ENCODE measurements at regions not wholly inside any gene's neighbourhood (a gene's known extent, or its start where the extent isn't known, plus 50 kb on each side); places are given as distances from the start of the nearest gene placed in this dataset.

DNA sequence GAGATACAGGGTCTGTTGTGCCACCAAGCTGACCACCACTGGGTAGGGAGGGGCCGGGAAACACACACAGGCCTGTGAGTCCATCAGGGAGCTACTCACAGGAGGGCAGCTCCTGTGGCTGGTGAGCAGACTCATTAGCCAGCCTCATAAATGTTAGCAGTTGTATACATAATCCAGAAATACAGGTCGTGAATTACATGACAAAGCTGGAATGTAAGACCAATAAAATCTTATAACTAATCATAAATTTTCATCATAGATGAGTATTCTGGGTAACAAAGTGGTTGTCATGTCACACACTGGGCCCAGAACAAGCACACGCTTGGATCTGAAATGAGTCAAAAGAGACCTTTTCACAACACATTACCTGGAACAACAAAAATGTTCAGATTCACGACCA, 642.6 kb upstream of the AUTS2 start:
- Histone ChIP-seq H3K27me3 (ENCODE audit: control insufficient read depth in 4 of 4, insufficient read depth in 4 of 4, low read length in 3 of 4) (no peaks in the 10 kb centered on the region), H3K9me3 (ENCODE audit: control insufficient read depth in 4 of 4, low read length in 3 of 4) (no peaks in the 10 kb centered on the region), H3K36me3 (ENCODE audit: control insufficient read depth in 4 of 4, insufficient read depth in 3 of 4, low read depth in 1 of 4, low read length in 3 of 4) (no peaks in the 10 kb centered on the region), H3K9ac (ENCODE audit: low read depth in 1 of 2, low read length in 2 of 2) (no peak overlapping the region), H3K4me1 (ENCODE audit: control insufficient read depth in 4 of 4, insufficient read depth in 4 of 4, low read length in 3 of 4) (no peaks in the 10 kb centered on the region), H3K27ac (ENCODE audit: low read depth in 1 of 2, low read length in 2 of 2) (no peak overlapping the region), H3K4me3 (ENCODE audit: low read depth in 1 of 3, low read length in 3 of 3) (no peak overlapping the region)
- TF ChIP-seq HNF4G (IDR thresholded peaks at IDR 0.05), result no peak
- TF ChIP-seq FOXA1 (IDR thresholded peaks at IDR 0.05), result no peak
- TF ChIP-seq YY1 (IDR thresholded peaks at IDR 0.05), result no peak
- TF ChIP-seq GABPA (IDR thresholded peaks at IDR 0.05 in 1 of 2, conservative IDR thresholded peaks at IDR 0.05 in 1 of 2), result no peak
- TF ChIP-seq, protein P1, sequence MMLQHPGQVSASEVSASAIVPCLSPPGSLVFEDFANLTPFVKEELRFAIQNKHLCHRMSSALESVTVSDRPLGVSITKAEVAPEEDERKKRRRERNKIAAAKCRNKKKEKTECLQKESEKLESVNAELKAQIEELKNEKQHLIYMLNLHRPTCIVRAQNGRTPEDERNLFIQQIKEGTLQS (IDR thresholded peaks at IDR 0.05), result no peak
- TF ChIP-seq FOXA2 (IDR thresholded peaks at IDR 0.05), result no peak
- TF ChIP-seq RXRA (IDR thresholded peaks at IDR 0.05), result no peak
- TF ChIP-seq EGR1 (IDR thresholded peaks at IDR 0.05; ENCODE audit: low read depth in 2 of 2), result no peak
- no peak for TF ChIP-seq NR2F2 (IDR thresholded peaks at IDR 0.05)
- TF ChIP-seq, protein P2, sequence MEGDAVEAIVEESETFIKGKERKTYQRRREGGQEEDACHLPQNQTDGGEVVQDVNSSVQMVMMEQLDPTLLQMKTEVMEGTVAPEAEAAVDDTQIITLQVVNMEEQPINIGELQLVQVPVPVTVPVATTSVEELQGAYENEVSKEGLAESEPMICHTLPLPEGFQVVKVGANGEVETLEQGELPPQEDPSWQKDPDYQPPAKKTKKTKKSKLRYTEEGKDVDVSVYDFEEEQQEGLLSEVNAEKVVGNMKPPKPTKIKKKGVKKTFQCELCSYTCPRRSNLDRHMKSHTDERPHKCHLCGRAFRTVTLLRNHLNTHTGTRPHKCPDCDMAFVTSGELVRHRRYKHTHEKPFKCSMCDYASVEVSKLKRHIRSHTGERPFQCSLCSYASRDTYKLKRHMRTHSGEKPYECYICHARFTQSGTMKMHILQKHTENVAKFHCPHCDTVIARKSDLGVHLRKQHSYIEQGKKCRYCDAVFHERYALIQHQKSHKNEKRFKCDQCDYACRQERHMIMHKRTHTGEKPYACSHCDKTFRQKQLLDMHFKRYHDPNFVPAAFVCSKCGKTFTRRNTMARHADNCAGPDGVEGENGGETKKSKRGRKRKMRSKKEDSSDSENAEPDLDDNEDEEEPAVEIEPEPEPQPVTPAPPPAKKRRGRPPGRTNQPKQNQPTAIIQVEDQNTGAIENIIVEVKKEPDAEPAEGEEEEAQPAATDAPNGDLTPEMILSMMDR (IDR thresholded peaks at IDR 0.05; ENCODE audit: low read depth, low read length, missing input control), result no peak
- no peak for TF ChIP-seq SP1 (IDR thresholded peaks at IDR 0.05)
- TF ChIP-seq, protein P3, sequence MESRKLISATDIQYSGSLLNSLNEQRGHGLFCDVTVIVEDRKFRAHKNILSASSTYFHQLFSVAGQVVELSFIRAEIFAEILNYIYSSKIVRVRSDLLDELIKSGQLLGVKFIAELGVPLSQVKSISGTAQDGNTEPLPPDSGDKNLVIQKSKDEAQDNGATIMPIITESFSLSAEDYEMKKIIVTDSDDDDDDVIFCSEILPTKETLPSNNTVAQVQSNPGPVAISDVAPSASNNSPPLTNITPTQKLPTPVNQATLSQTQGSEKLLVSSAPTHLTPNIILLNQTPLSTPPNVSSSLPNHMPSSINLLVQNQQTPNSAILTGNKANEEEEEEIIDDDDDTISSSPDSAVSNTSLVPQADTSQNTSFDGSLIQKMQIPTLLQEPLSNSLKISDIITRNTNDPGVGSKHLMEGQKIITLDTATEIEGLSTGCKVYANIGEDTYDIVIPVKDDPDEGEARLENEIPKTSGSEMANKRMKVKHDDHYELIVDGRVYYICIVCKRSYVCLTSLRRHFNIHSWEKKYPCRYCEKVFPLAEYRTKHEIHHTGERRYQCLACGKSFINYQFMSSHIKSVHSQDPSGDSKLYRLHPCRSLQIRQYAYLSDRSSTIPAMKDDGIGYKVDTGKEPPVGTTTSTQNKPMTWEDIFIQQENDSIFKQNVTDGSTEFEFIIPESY (IDR thresholded peaks at IDR 0.05), result no peak
- TF ChIP-seq RAD21 (IDR thresholded peaks at IDR 0.05), result no peak
- no peak for TF ChIP-seq TAF1 (conservative IDR thresholded peaks at IDR 0.05)
- TF ChIP-seq, protein P4, sequence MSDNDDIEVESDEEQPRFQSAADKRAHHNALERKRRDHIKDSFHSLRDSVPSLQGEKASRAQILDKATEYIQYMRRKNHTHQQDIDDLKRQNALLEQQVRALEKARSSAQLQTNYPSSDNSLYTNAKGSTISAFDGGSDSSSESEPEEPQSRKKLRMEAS (IDR thresholded peaks at IDR 0.05), result no peak
- TF ChIP-seq, protein P5, sequence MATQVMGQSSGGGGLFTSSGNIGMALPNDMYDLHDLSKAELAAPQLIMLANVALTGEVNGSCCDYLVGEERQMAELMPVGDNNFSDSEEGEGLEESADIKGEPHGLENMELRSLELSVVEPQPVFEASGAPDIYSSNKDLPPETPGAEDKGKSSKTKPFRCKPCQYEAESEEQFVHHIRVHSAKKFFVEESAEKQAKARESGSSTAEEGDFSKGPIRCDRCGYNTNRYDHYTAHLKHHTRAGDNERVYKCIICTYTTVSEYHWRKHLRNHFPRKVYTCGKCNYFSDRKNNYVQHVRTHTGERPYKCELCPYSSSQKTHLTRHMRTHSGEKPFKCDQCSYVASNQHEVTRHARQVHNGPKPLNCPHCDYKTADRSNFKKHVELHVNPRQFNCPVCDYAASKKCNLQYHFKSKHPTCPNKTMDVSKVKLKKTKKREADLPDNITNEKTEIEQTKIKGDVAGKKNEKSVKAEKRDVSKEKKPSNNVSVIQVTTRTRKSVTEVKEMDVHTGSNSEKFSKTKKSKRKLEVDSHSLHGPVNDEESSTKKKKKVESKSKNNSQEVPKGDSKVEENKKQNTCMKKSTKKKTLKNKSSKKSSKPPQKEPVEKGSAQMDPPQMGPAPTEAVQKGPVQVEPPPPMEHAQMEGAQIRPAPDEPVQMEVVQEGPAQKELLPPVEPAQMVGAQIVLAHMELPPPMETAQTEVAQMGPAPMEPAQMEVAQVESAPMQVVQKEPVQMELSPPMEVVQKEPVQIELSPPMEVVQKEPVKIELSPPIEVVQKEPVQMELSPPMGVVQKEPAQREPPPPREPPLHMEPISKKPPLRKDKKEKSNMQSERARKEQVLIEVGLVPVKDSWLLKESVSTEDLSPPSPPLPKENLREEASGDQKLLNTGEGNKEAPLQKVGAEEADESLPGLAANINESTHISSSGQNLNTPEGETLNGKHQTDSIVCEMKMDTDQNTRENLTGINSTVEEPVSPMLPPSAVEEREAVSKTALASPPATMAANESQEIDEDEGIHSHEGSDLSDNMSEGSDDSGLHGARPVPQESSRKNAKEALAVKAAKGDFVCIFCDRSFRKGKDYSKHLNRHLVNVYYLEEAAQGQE (IDR thresholded peaks at IDR 0.05), result no peak
- TF ChIP-seq HNF4A (conservative IDR thresholded peaks at IDR 0.05), result no peak
- TF ChIP-seq JUND (IDR thresholded peaks at IDR 0.05), result no peak
- WGBS, result 74% methylated on average over 4 of the region's 4 CpGs
- no peak for DNase-seq (ENCODE audit: low spot score)
